Transverse colon (tissue), 4 donors: ENCODE measurements at regions not wholly inside any gene's neighbourhood (a gene's known extent, or its start where the extent isn't known, plus 50 kb on each side); places are given as distances from the start of the nearest gene placed in this dataset.

Experiments
- DNase-seq: peaks from one replicate; pipeline ENCODE4 v3.0.0-alpha.2; 2019
- H3K27ac ChIP-seq, 4 donors: fragments of 200-600 bp; sonication (generic); 2 replicates each; pipeline ENCODE4 v1.5.1; 2016 to 2018; ENCODE audit warnings: inconsistent platforms in 4 of 4
- H3K27me3 ChIP-seq: fragments of 200-600 bp; sonication (generic); 2 replicates; pipeline ENCODE4 v1.5.1; 2017; ENCODE audit warnings: inconsistent platforms
- H3K36me3 ChIP-seq, 4 donors: fragments of 200-600 bp; sonication (generic); 2 replicates each; pipeline ENCODE4 v1.5.1; 2017 to 2019; ENCODE audit warnings: inconsistent platforms in 4 of 4
- H3K4me1 ChIP-seq, 4 donors: fragments of 200-600 bp; sonication (generic); 2 replicates each; pipeline ENCODE4 v1.5.1; 2017 to 2020; ENCODE audit warnings: inconsistent platforms in 4 of 4
- H3K4me3 ChIP-seq, 4 donors: fragments of 200-600 bp; sonication (generic); 1 replicate in 1 of 4; 2 replicates in 3 of 4; pipeline versions ENCODE4 v1.5.1 to v1.6.1; 2017 to 2019; ENCODE audit warnings: inconsistent platforms in 4 of 4
- H3K9me3 ChIP-seq, 2 donors: fragments of 200-600 bp; sonication (generic); 2 replicates each; pipeline ENCODE4 v1.5.1; 2017 to 2019; ENCODE audit warnings: inconsistent platforms in 2 of 2
- EP300 ChIP-seq: sonication (generic); formaldehyde crosslinking; IDR thresholded peaks from one replicate; pipeline ENCODE4 v1.6.1; 2017; ENCODE audit warnings: antibody characterized with exemption, low read depth
- POLR2A ChIP-seq: fragments of 450-650 bp; IDR thresholded peaks from one replicate; pipeline ENCODE4 v1.6.1; 2016; ENCODE audit warnings: antibody characterized with exemption, mild to moderate bottlenecking, moderate library complexity
- POLR2AphosphoS5 ChIP-seq, 3 donors: sonication (generic); formaldehyde crosslinking; IDR thresholded peaks; one replicate each; pipeline ENCODE4 v1.6.1; 2016; ENCODE audit warnings: antibody characterized with exemption in 3 of 3
- WGBS, 2 donors: methylation state at CpG; one replicate each; pipeline ENCODE4 v1.1.5; 2018; ENCODE audit warnings: low coverage in 1 of 2; 5-methylcytosine and 5-hydroxymethylcytosine counted together
- in situ Hi-C, 4 donors: fragments of 200-750 bp; cut with MboI; loops; one replicate each; pipeline versions ENCODE4 v1.15.0 to v1.15.1; 2017; ENCODE audit warnings: low sequenced_read_pairs in 3 of 4, low pct_ligation_motif_present in 1 of 4, low pct_unique_long_range_greater_than_20kb in 1 of 4
- intact Hi-C: fragments of 100-400 bp; cut with DNase I; formaldehyde crosslinking; loops from one replicate; pipeline ENCODE4 v1.15.1; 2023; ENCODE audit warnings: low total_unique reads
- small RNA-seq, 4 donors: library from RNA; depleted of rRNA; stranded (forward); fragments of <200 nt; gene quantifications; one replicate each; pipeline ENCODE3, GENCODE V24; 2016
- TF ChIP-seq, protein P1 (sequence below), 5 experiments: fragments of 200-600 bp in 3 of 5; fragments of 450-650 bp in 2 of 5; sonication (generic) in 3 of 5; IDR thresholded peaks; 1 replicate in 2 of 5; 2 replicates in 3 of 5; pipeline ENCODE4 v1.5.1; 2016 to 2017; ENCODE audit warnings: antibody characterized with exemption in 5 of 5, inconsistent platforms in 3 of 5, mild to moderate bottlenecking in 2 of 5, moderate library complexity in 1 of 5

DNA sequence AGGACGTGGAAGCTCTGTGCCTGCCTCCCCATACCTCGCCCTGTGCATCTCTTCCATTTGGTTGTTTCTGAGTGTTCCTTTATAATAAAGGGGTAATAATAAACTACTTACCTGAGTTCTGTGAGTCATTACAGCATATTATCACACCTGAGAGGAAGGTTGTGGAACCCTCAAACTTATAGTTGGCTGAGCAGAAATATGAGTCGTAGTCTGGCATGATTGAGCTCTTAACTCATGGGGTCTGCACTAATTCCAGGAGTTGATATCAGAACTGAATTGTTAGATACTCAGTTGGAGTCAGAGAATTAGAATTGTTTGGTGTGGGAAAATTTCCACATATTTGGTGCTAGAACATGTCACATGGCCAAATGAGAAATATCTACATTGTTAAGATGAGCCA is 52.4 kb upstream of the HTR2A start:
- intact Hi-C loops, result no loop called here
- H3K36me3 ChIP-seq, result no peaks in the 10 kb centered on the region
- in situ Hi-C loops, result no loop called here
- no peak for DNase-seq
- TF ChIP-seq, protein P1, sequence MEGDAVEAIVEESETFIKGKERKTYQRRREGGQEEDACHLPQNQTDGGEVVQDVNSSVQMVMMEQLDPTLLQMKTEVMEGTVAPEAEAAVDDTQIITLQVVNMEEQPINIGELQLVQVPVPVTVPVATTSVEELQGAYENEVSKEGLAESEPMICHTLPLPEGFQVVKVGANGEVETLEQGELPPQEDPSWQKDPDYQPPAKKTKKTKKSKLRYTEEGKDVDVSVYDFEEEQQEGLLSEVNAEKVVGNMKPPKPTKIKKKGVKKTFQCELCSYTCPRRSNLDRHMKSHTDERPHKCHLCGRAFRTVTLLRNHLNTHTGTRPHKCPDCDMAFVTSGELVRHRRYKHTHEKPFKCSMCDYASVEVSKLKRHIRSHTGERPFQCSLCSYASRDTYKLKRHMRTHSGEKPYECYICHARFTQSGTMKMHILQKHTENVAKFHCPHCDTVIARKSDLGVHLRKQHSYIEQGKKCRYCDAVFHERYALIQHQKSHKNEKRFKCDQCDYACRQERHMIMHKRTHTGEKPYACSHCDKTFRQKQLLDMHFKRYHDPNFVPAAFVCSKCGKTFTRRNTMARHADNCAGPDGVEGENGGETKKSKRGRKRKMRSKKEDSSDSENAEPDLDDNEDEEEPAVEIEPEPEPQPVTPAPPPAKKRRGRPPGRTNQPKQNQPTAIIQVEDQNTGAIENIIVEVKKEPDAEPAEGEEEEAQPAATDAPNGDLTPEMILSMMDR (IDR thresholded peaks at IDR 0.05), result no peak
- no peak for TF ChIP-seq EP300
- TF ChIP-seq POLR2A, result no peak
- TF ChIP-seq POLR2AphosphoS5 (IDR thresholded peaks at IDR 0.05), result no peak
- no peaks in the 10 kb centered on the region for H3K9me3 ChIP-seq
- no peak overlapping the region for H3K4me3 ChIP-seq
- H3K4me1 ChIP-seq, result no peaks in the 10 kb centered on the region
- no peak overlapping the region for H3K27ac ChIP-seq
- 95 to 100% methylated on average over 1 to 3 of the region's 3 CpGs for WGBS, 2 donors
- no peaks in the 10 kb centered on the region for H3K27me3 ChIP-seq

DNA sequence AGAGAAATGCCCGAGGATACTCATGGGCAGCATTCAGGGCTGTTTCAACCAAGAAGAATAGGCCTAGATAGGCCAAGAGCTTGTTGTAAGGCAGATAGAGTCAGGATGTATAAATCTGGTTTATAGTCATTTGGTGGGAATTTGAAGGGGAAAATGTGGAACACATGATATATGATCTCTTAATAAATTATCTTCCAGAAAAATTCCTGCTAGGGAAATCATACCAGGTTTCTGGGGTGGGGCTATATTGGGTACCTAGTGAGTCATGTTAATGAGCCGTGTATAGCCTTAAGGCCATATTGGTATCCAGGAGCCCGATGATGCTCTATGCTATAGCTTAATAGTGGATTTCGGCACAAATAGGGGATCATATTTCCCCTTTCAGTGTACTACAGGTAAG is 51.5 kb upstream of the HTR2A start:
- TF ChIP-seq EP300, result no peak
- TF ChIP-seq POLR2A, result no peak
- TF ChIP-seq, protein P1 (IDR thresholded peaks at IDR 0.05), result no peak
- no peak for TF ChIP-seq POLR2AphosphoS5 (IDR thresholded peaks at IDR 0.05)
- Histone ChIP-seq H3K4me3 (no peak overlapping the region), H3K27me3 (no peaks in the 10 kb centered on the region), H3K27ac (no peak overlapping the region), H3K4me1 (no peaks in the 10 kb centered on the region), H3K9me3 (no peaks in the 10 kb centered on the region), H3K36me3 (no peaks in the 10 kb centered on the region)
- 79 to 84% methylated on average over 4 of the region's 4 CpGs for WGBS, 2 donors
- intact Hi-C loops (no loop called here), in situ Hi-C loops (no loop called here)
- DNase-seq, result no peak

DNA sequence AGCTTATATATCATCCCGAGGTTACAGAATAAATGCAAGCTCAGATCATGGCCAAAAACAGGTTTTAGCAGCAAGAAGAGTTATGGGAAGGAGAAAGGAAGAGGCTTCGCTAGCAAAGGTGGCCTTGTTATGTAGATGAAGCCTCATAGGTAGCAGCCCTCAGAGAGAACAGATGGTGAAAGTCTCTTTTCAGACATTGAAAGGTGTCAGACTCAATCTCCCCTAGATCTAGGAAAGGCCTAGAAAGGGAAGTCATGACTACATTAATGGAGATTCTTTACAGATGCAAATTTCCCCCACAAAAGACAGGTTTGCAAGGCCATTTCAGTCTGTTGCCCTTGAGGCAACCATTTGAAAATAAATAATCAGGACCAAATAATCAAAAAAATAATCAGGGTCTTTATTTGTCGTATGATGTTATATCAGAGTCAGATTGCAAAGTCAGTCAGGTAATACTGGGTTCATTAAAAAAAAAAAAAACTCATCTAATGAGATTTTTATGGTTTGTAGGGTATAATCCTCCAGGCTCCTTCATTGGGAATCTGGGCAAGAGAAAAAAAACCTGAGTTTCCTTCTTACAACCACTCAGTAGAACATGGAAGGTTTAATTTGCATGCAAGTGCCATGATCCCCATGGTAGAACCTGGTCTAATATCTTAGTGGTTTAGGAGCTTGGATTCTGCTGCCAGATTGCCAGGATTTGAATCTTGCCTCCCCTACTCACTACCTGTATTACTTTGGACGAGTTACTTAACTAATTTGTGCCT is 50.8 kb upstream of the HTR2A start:
- Histone ChIP-seq H3K36me3 (no peaks in the 10 kb centered on the region), H3K4me3 (no peak overlapping the region), H3K27ac (no peak overlapping the region), H3K9me3 (no peaks in the 10 kb centered on the region), H3K27me3 (no peaks in the 10 kb centered on the region), H3K4me1 (no peaks in the 10 kb centered on the region)
- in situ Hi-C loops (no loop called here), intact Hi-C loops (no loop called here)
- WGBS, 2 donors, result 45 to 60% methylated on average over 4 of the region's 4 CpGs
- no peak for TF ChIP-seq POLR2A
- TF ChIP-seq POLR2AphosphoS5 (IDR thresholded peaks at IDR 0.05), result no peak
- TF ChIP-seq, protein P1 (IDR thresholded peaks at IDR 0.05), result no peak
- TF ChIP-seq EP300, result no peak
- DNase-seq, result no peak

Small RNAs in the stretch of these regions (small RNA-seq; reads per million reads assigned to genes)
- gene GNG5P5 (0 reads per million in 4 donors), gene RN7SL700P (0 reads per million in 4 donors)
